HG03571 (cell line): ENCODE measurements at regions not wholly inside any gene's neighbourhood (a gene's known extent, or its start where the extent isn't known, plus 50 kb on each side); places are given as distances from the start of the nearest gene placed in this dataset.

Experiments used
- ATAC-seq: cut with Tn5 transposase; IDR thresholded peaks from one replicate; pipeline ENCODE4 v1.9.1; 2021; ENCODE audit not compliant: unreplicated experiment

- ATAC-seq: no peak
These were observed 74.3 kb upstream of the CRHR1 start for GRCh38 chr17:45709728-45710288.

GRCh38 chr17:45715787-45716186 lies 68.3 kb upstream of the CRHR1 start:
- no peak for ATAC-seq

- no peak for ATAC-seq
These were observed 65.3 kb upstream of the CRHR1 start for GRCh38 chr17:45718791-45719190.

GRCh38 chr17:45719335-45720071 lies 64.6 kb upstream of the CRHR1 start:
- no peak for ATAC-seq

- no peak for ATAC-seq
These were observed 63.7 kb upstream of the CRHR1 start for GRCh38 chr17:45720386-45720785.

- ATAC-seq: no peak
These were observed 62.0 kb upstream of the CRHR1 start for GRCh38 chr17:45722161-45722560.

- ATAC-seq: no peak
These were observed 54.7 kb upstream of the CRHR1 start for GRCh38 chr17:45729294-45729907.

GRCh38 chr17:45730192-45730591 lies 53.9 kb upstream of the CRHR1 start:
- no peak for ATAC-seq

- no peak for ATAC-seq
These were observed 52.7 kb upstream of the CRHR1 start for GRCh38 chr17:45731459-45731858.

GRCh38 chr17:45732926-45733505 lies 51.1 kb upstream of the CRHR1 start:
- ATAC-seq: no peak

GRCh38 chr17:45733781-45734180 lies 50.3 kb upstream of the CRHR1 start:
- no peak for ATAC-seq
